ENCODE measurements at regions not wholly inside any gene's neighbourhood (a gene's known extent, or its start where the extent isn't known, plus 50 kb on each side); places are given as distances from the start of the nearest gene placed in this dataset.

GRCh38 chr1:199333180-199333579 is 694.3 kb upstream of the NR5A2 start:
- DNase-seq, result no peak

GRCh38 chr1:199335496-199335895 is 692.0 kb upstream of the NR5A2 start:
- no peak for DNase-seq

- no peak for DNase-seq
Observed at GRCh38 chr1:199336745-199337640, 690.5 kb upstream of the NR5A2 start.

- no peak for DNase-seq
Observed at GRCh38 chr1:199338760-199339159, 688.8 kb upstream of the NR5A2 start.

GRCh38 chr1:199352351-199352750 is 675.2 kb upstream of the NR5A2 start:
- DNase-seq, result peak in 1 of 3 donors; percentile 22

- DNase-seq, result no peak
Observed at GRCh38 chr1:199353906-199354305, 673.6 kb upstream of the NR5A2 start.

GRCh38 chr1:199356561-199356960 is 670.9 kb upstream of the NR5A2 start:
- no peak for DNase-seq

- DNase-seq, result no peak
Observed at GRCh38 chr1:199357599-199357998, 669.9 kb upstream of the NR5A2 start.

GRCh38 chr1:199362996-199363395 is 664.5 kb upstream of the NR5A2 start:
- DNase-seq, result no peak

- DNase-seq, result no peak
Observed at GRCh38 chr1:199373139-199373538, 654.4 kb upstream of the NR5A2 start.

GRCh38 chr1:199377211-199377610 is 650.3 kb upstream of the NR5A2 start:
- DNase-seq, result no peak

GRCh38 chr1:199383793-199384192 is 643.7 kb upstream of the NR5A2 start:
- DNase-seq, result no peak

- no peak for DNase-seq
Observed at GRCh38 chr1:199394856-199395255, 632.7 kb upstream of the NR5A2 start.

- no peak for DNase-seq
Observed at GRCh38 chr1:199396456-199396855, 631.1 kb upstream of the NR5A2 start.

GRCh38 chr1:199399996-199400724 is 627.4 kb upstream of the NR5A2 start:
- no peak for DNase-seq

GRCh38 chr1:199403531-199404116 is 623.9 kb upstream of the NR5A2 start:
- DNase-seq, result peak in 1 of 3 donors; percentile 59

GRCh38 chr1:199404191-199404590 is 623.3 kb upstream of the NR5A2 start:
- DNase-seq, result peak in 1 of 3 donors; percentile 15

GRCh38 chr1:199404976-199405375 is 622.5 kb upstream of the NR5A2 start:
- DNase-seq, result no peak

GRCh38 chr1:199405634-199406196 is 621.8 kb upstream of the NR5A2 start:
- DNase-seq, result no peak

GRCh38 chr1:199410462-199410861 is 617.0 kb upstream of the NR5A2 start:
- DNase-seq, result no peak

GRCh38 chr1:199411506-199411905 is 616.0 kb upstream of the NR5A2 start:
- DNase-seq, result no peak

GRCh38 chr1:199422206-199422605 is 605.3 kb upstream of the NR5A2 start:
- peak in 2 of 3 donors; percentile 6 to 15 for DNase-seq

Measured in muscle of back (tissue), 3 donors.